ENCODE measurements at regions not wholly inside any gene's neighbourhood (a gene's known extent, or its start where the extent isn't known, plus 50 kb on each side); places are given as distances from the start of the nearest gene placed in this dataset.

GRCh38 chr11:129695571-129696308 is 119.9 kb upstream of the TMEM45B start:
- no peaks in the 10 kb centered on the region for H3K9me3 ChIP-seq
- peak overlapping the region; percentile 36 to 39 (median 39) for H3K4me3 ChIP-seq
- TF ChIP-seq CTCF (IDR thresholded peaks at IDR 0.05), result peak in 5 of 7 experiments; percentile 32 to 76 (median 73)
- no peak for TF ChIP-seq EP300 (IDR thresholded peaks at IDR 0.05)
- H3K27me3 ChIP-seq, result peaks cover 0 to 29% (median 0%) of the 10 kb centered on the region in 3 donors
- peaks cover 0 to 12% (median 10%) of the 10 kb centered on the region in 4 donors for H3K4me1 ChIP-seq
- intact Hi-C loops (cut with DNase I; ENCODE audit: low total_unique reads), result no loop called here
- H3K27ac ChIP-seq, result peak overlapping the region in 1 of 5 donors; percentile 48
- 3 to 6% (median 4%) methylated on average over 21 to 25 of the region's 25 CpGs for WGBS, 5 donors
- H3K36me3 ChIP-seq, result no peaks in the 10 kb centered on the region
- peak; percentile 82 to 90 for DNase-seq

DNA sequence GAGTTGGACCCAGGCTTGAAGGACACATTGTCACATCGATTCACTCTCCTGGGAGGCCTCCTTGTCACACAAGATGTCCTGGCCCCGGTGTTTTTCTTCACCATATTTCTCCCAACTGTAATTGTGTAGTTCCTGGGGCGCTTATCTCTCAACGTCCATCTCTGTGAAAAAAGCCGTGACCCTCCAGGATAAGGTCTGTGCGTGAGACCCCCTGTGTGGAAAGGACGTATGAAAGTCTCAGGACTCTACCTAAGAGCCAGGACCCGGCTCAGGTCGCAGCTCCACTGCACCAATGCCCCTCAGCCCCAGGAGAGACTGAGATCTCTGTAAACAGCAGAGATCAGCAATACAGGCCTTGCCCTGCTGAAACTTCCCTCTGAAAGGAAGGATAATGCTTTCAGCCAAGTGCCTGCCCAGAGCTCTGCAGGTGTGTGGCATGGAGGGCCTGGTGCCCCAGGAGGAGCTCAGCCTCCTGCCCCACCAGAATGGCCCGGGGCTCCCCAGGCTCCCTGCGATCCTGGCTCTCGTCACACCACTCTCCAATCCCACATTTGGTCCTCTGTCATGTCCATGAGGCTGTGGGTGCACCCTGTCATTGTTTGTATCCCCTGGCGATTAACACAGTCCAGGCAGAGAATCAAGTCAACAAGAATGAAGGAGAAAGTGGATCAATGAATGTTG is 119.2 kb upstream of the TMEM45B start:
- intact Hi-C loops (cut with DNase I; ENCODE audit: low total_unique reads), result no loop called here
- peaks cover 0 to 12% (median 10%) of the 10 kb centered on the region in 4 donors for H3K4me1 ChIP-seq
- H3K4me3 ChIP-seq, result peak overlapping the region in 2 of 4 donors; percentile 39
- H3K27ac ChIP-seq, result no peak overlapping the region
- 56 to 71% (median 62%) methylated on average over 8 to 13 of the region's 13 CpGs for WGBS, 5 donors
- H3K9me3 ChIP-seq, result no peaks in the 10 kb centered on the region
- DNase-seq, result no peak
- H3K36me3 ChIP-seq, result no peaks in the 10 kb centered on the region
- peaks cover 0 to 29% (median 0%) of the 10 kb centered on the region in 3 donors for H3K27me3 ChIP-seq
- TF ChIP-seq POLR2A (IDR thresholded peaks at IDR 0.05), result no peak
- no peak for TF ChIP-seq CTCF (IDR thresholded peaks at IDR 0.05)
- no peak for TF ChIP-seq EP300 (IDR thresholded peaks at IDR 0.05)
- no peak for TF ChIP-seq POLR2AphosphoS5 (IDR thresholded peaks at IDR 0.05)

GRCh38 chr11:129698212-129698611 is 117.4 kb upstream of the TMEM45B start:
- no peak for DNase-seq
- Histone ChIP-seq H3K36me3 (no peaks in the 10 kb centered on the region), H3K27ac (no peak overlapping the region), H3K4me3 (no peak overlapping the region), H3K27me3 (peaks cover 0 to 28% (median 0%) of the 10 kb centered on the region in 3 donors), H3K9me3 (no peaks in the 10 kb centered on the region), H3K4me1 (peaks cover 0 to 12% (median 10%) of the 10 kb centered on the region in 4 donors)
- intact Hi-C loops (cut with DNase I; ENCODE audit: low total_unique reads), result no loop called here
- 44 to 76% (median 67%) methylated on average over 1 of the region's 1 CpG for whole genome bisulfite sequencing, 5 donors
- TF ChIP-seq POLR2A (IDR thresholded peaks at IDR 0.05), result no peak
- no peak for TF ChIP-seq CTCF (IDR thresholded peaks at IDR 0.05)
- no peak for TF ChIP-seq POLR2AphosphoS5 (IDR thresholded peaks at IDR 0.05)
- TF ChIP-seq EP300 (IDR thresholded peaks at IDR 0.05), result no peak

GRCh38 chr11:129699711-129700304 is 115.8 kb upstream of the TMEM45B start:
- Histone ChIP-seq H3K36me3 (no peaks in the 10 kb centered on the region), H3K4me3 (no peak overlapping the region), H3K27ac (no peak overlapping the region), H3K4me1 (peaks cover 0 to 17% (median 10%) of the 10 kb centered on the region in 4 donors), H3K9me3 (no peaks in the 10 kb centered on the region), H3K27me3 (peaks cover 0 to 23% (median 0%) of the 10 kb centered on the region in 3 donors)
- WGBS, 5 donors, result 81 to 89% (median 86%) methylated on average over 12 to 14 of the region's 14 CpGs
- no peak for DNase-seq
- no peak for TF ChIP-seq EP300 (IDR thresholded peaks at IDR 0.05)
- no peak for TF ChIP-seq CTCF (IDR thresholded peaks at IDR 0.05)
- TF ChIP-seq POLR2A (IDR thresholded peaks at IDR 0.05), result no peak
- TF ChIP-seq POLR2AphosphoS5 (IDR thresholded peaks at IDR 0.05), result no peak
- intact Hi-C loops (cut with DNase I; ENCODE audit: low total_unique reads), result no loop called here

Data from stomach (tissue), 8 donors.